ENCODE measurements at regions not wholly inside any gene's neighbourhood (a gene's known extent, or its start where the extent isn't known, plus 50 kb on each side); places are given as distances from the start of the nearest gene placed in this dataset.
"Not testable (repeated sequence)": the region's sequence is repeated elsewhere in the genome, so short reads cannot be mapped to it uniquely, and the experiment has no call there.

DNA sequence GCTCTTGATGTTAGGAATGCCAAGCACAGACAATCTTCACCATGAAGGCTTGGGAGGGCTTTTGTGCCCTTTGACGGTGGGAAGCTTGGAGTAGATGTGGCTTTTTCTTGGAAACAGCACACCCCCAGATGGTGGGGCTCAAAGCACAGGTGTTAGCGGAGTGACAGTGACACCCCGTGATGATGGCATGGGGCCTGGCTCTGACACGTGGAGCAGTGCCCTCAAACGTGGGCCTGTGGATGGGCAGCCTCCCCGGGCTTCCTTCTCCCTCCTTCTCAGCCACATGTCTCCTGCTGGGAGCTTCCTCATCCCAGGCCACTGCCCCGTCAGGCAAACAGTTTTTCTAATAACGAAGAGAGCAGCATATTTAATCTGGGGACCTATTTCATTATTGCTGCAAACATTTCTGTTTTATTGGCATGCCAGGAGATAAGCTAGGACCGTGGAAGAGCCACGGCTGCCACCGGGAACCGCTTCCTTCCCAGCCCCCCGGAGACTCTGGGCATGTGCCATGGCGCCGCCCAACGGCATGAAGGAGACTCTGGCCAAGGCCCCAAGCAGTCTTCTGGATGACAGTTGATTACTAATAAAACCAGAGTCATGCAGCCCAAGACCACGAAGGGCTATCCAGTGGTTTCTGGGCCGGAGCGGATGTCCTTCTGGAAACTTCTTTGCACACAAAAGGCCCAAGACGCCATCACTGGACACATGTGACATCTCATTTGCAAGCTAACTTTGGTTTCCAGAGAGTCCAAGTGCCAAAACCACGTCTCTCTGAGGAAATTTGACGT, 280.3 kb upstream of the FOXF1 start:
- no peak for DNase-seq (ENCODE audit: low read depth, low spot score)

GRCh38 chr16:86231321-86231995, 278.9 kb upstream of the FOXF1 start:
- DNase-seq (ENCODE audit: low read depth, low spot score) = no peak

- DNase-seq (ENCODE audit: low read depth, low spot score) = no peak
Measured at GRCh38 chr16:86231996-86232350, 278.4 kb upstream of the FOXF1 start.

DNA sequence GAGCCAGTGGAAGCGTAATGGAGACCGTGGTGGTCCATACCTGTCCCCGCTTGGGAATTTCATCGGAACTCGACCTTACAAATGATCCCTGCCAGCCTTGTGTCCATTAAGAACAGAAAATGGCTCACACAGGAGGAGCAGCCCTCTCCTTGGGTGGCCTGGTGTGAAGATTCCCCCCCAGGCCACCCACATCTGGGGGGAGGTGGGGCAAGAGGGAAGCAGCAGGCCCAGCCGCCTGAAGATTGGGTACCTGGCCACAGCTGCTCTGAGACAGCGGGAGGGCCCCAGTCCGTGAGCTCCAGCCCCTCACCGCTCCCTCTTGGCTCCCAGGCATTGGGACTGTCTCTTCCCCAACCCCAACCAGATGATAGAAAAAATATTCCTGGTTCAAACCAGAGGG, 277.8 kb upstream of the FOXF1 start:
- DNase-seq (ENCODE audit: low read depth, low spot score) = no peak

DNA sequence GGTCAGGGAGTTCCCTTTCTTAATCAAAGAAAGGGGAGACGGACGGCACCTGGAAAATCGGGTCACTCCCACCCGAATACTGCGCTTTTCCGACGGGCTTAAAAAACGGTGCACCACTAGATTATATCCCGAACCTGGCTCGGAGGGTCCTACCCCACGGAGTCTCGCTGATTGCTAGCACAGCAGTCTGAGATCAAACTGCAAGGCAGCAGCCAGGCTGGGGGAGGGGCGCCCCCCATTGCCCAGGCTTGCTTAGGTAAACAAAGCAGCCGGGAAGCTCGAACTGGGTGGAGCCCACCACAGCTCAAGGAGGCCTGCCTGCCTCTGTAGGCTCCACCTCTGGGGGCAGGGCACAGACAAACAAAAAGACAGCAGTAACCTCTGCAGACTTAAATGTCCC, 276.8 kb upstream of the FOXF1 start:
- DNase-seq (ENCODE audit: low read depth, low spot score) = not testable (repeated sequence)

DNA sequence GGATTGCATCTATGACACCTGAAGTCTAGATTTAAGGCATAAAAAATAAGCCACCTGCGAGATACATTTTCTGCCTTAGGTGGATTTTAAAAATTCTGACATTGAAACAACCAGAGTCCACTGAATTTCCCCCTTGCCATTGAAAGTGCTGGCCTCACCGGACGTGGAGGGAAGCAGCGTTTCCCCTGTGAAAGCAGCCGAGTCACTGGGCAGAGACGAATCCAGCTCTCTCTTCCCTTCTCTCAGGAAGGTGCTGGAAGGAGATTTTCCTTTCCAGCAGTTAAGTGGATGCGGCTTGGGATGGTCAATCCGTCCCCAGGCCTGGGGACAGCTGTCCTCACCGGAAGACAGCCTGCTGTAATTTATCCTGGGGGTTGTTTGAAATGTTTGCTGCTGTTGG, 270.9 kb upstream of the FOXF1 start:
- no peak for DNase-seq (ENCODE audit: low read depth, low spot score)

DNA sequence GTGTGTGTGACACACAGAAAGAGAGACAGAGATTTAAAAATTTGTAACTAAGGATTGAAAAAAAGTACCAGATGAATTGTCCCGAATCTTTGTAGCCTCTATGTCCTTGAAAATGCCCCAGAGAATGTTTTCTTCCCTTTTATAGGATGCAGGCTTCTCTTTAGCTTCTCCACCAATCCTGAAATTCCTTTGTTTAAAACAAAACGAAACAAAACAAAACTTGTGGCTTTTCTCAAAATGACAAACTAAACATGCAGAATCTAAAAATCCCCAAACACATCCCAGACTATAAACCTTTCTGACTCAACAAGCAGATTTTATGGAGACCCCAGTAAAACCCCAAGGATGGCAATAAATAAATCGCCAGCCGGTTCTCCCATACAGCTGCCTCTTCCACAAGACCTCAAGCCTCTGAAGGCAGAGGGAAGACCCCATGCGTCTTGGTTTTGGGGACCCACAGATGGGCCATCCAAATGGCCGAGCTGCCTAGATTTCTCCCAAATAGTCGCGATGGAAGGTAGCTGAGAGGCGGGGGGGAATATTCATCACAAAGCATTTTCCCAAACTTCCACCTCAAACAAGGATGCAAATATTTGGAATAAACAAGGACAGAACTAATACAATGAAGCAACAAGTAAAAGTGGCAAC, 269.5 kb upstream of the FOXF1 start:
- no peak for DNase-seq (ENCODE audit: low read depth, low spot score)

DNA sequence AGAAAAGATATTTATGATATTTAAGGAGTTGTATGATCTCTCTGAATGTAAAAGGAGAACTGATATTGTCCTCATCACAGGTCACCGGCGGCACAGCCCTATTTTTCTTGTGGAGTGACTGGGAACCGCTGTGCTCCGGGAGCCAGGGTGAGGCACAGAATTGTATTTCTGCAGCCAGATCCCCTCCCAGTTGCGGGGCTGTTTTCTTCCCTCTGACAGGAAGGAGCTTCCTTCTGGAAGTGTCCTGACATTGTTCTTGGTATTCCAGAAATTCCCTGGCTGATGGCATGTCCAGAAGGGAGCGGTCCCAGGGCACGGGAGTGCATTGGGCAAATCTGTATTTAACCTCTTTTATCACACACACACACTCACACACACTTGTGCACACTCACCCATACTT, 268.6 kb upstream of the FOXF1 start:
- DNase-seq (ENCODE audit: low read depth, low spot score) = no peak

- DNase-seq (ENCODE audit: low read depth, low spot score) = no peak
Measured at GRCh38 chr16:86242244-86243122, 267.8 kb upstream of the FOXF1 start.

- DNase-seq (ENCODE audit: low read depth, low spot score) = no peak
Measured at GRCh38 chr16:86243123-86243473, 267.2 kb upstream of the FOXF1 start.

DNA sequence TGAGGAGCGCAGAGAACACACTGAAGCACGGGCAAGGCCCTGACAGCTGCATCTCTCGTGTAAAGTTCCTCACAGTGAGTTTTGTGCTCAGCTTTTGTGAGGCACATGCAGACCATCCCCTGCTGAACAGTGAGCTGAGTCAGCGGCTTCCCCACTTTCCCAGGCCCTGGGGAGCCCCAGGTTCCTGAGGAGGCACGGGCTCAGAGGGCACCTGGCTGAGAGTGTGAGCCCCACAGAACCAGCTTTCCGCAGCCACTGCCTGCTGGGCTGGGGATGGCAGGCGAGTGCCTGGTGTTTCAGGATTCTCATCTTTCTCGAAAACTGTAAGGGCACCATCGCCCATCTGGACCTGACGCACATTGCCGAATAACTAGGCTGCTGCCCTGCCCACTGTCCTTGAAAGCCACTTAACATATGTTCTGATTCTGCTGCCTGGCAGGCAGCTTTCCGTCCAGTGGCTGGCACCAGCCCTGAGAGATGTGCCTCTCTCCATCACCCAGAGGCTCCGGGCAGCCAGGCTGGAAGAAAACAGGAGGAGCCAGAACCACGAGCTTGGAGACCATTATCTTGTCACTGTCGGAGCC, 266.7 kb upstream of the FOXF1 start:
- no peak for DNase-seq (ENCODE audit: low read depth, low spot score)

GRCh38 chr16:86244158-86244557, 266.2 kb upstream of the FOXF1 start:
- DNase-seq (ENCODE audit: low read depth, low spot score) = no peak

- DNase-seq (ENCODE audit: low read depth, low spot score) = no peak
Measured at GRCh38 chr16:86244936-86245335, 265.4 kb upstream of the FOXF1 start.

DNA sequence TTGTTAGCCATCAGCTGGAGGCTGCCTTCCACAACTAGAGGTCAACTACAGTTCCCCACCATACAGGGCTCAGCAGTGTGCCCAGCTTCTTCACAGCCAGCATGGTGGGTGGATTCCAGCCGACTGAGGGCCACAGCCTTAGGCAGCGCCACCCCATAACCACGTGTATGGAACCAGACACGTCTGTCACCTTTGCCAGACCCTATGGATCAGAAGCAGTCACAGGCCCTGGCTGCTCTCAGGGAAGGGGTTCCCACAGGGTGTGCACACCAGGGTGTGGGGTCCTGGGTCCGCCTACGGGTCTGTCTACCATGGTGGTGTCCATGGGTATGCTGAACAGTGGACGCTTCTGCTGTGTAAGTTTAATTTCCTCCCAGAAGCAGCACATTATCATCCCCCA, 265.0 kb upstream of the FOXF1 start:
- no peak for DNase-seq (ENCODE audit: low read depth, low spot score)

DNA sequence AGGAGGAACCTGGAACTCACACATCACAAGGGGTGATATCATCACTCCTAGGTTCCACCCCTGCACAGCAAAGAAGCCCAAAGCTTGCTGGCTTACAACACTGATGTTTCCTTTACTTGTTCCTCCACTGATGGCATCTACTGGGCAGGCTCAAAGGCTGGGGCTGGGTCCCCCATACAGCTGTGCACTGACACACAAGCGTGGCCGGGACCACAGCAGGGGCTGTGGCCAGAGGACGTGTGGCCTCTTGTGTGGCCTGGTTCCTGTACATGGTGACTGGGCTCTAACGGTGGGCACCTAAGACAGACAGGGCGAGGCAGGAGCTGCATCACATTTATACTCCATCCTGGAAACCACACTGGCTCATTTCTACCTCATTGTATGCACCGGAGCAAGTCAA, 264.4 kb upstream of the FOXF1 start:
- DNase-seq (ENCODE audit: low read depth, low spot score) = no peak

- DNase-seq (ENCODE audit: low read depth, low spot score) = no peak
Measured at GRCh38 chr16:86248310-86248905, 261.9 kb upstream of the FOXF1 start.

DNA sequence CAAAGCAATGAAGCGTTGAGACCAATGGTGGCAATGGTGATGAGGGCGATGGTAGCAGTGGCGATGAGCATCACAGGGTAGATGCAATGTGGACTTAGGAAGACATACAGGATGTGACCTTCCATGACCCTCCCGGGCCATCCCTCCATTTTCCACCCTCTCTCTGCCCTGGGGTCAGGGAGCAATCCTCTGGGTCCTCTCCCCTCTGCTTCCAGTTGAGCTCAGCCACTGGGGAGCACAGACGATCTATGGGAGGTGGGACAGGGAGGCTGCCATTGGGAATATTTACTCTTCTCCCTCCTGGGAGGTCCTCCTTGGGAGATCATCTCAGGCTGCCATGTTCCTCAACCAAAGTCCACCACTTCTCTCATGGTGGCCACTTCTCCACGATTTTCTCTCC, 260.7 kb upstream of the FOXF1 start:
- no peak for DNase-seq (ENCODE audit: low read depth, low spot score)

- no peak for DNase-seq (ENCODE audit: low read depth, low spot score)
Measured at GRCh38 chr16:86251682-86252081, 258.6 kb upstream of the FOXF1 start.

- DNase-seq (ENCODE audit: low read depth, low spot score) = no peak
Measured at GRCh38 chr16:86252596-86252995, 257.7 kb upstream of the FOXF1 start.

DNA sequence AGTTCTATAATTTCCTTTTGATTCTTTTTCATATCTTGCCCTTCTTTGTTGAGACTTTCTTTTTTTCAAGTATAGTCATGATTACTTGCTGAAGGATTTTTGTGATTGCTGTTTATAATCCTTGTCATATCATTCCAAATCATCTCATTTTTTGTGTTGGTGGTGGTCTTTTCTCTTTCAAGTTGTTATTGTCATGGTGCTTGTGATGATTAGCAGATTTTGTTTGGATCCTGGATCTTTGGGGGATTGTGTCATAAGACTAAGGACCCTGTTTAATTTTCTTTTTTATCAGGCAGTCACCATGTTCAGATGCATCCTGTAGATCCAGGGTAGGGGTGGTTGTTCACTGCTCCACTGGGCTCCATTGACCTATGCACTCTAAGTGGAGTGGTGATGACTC, 254.4 kb upstream of the FOXF1 start:
- DNase-seq (ENCODE audit: low read depth, low spot score) = no peak

DNA sequence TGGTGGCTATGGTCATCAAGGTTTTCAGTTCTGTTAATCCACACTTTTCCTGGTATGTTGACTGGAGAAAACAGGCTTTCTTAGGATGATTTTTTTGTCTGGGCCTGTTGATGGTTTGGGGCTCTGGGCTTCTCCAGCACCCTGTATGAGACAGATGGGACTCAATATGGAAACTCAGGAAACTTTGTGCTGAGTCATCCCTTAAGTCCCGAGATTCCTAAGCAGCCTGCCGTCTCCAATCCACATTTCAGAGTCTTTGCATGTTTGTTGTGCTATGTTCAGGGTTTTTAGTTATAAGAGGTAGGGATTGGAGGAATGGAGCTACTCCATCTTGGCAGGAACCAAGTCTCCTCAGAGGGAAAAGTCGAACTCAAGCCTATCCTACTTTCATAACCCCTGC, 253.3 kb upstream of the FOXF1 start:
- DNase-seq (ENCODE audit: low read depth, low spot score) = no peak
